ENCODE measurements at regions not wholly inside any gene's neighbourhood (a gene's known extent, or its start where the extent isn't known, plus 50 kb on each side); places are given as distances from the start of the nearest gene placed in this dataset.

GRCh38 chr9:38334234-38334633 is 58.3 kb upstream of the ALDH1B1 start:
- TF ChIP-seq CTCF (conservative IDR thresholded peaks at IDR 0.05 in 1 of 2, IDR thresholded peaks at IDR 0.05 in 1 of 2; ENCODE audit: low read depth in 1 of 2, low read length in 2 of 2) = peak in 1 of 2 donors; percentile 21
- no peak for TF ChIP-seq EZH2 (IDR thresholded peaks at IDR 0.05; ENCODE audit: low read length, missing control alignments)
